ENCODE measurements at regions not wholly inside any gene's neighbourhood (a gene's known extent, or its start where the extent isn't known, plus 50 kb on each side); places are given as distances from the start of the nearest gene placed in this dataset.
"Not testable (repeated sequence)": the region's sequence is repeated elsewhere in the genome, so short reads cannot be mapped to it uniquely, and the experiment has no call there.

GRCh38 chr5:158521995-158522394, 577.7 kb downstream of the EBF1 start:
- DNase-seq (ENCODE audit: low read depth), result no peak

GRCh38 chr5:158519433-158520021, 580.2 kb downstream of the EBF1 start:
- no peak for DNase-seq (ENCODE audit: low read depth)

- DNase-seq (ENCODE audit: low read depth), result no peak
Measured at GRCh38 chr5:158516521-158516920, 583.2 kb downstream of the EBF1 start.

GRCh38 chr5:158514986-158515359, 584.7 kb downstream of the EBF1 start:
- no peak for DNase-seq (ENCODE audit: low read depth)

- no peak for DNase-seq (ENCODE audit: low read depth)
Measured at GRCh38 chr5:158514319-158514985, 585.3 kb downstream of the EBF1 start.

GRCh38 chr5:158513490-158514318, 586.0 kb downstream of the EBF1 start:
- no peak for DNase-seq (ENCODE audit: low read depth)

GRCh38 chr5:158511454-158511853, 588.3 kb downstream of the EBF1 start:
- DNase-seq (ENCODE audit: low read depth), result no peak

GRCh38 chr5:158510479-158510878, 589.2 kb downstream of the EBF1 start:
- DNase-seq (ENCODE audit: low read depth), result no peak

- DNase-seq (ENCODE audit: low read depth), result no peak
Measured at GRCh38 chr5:158506648-158507047, 593.1 kb downstream of the EBF1 start.

- DNase-seq (ENCODE audit: low read depth), result no peak
Measured at GRCh38 chr5:158502686-158503085, 597.0 kb downstream of the EBF1 start.

- DNase-seq (ENCODE audit: low read depth), result no peak
Measured at GRCh38 chr5:158499892-158500418, 599.8 kb downstream of the EBF1 start.

- DNase-seq (ENCODE audit: low read depth), result no peak
Measured at GRCh38 chr5:158499075-158499891, 600.4 kb downstream of the EBF1 start.

- no peak for DNase-seq (ENCODE audit: low read depth)
Measured at GRCh38 chr5:158496624-158497023, 603.1 kb downstream of the EBF1 start.

- no peak for DNase-seq (ENCODE audit: low read depth)
Measured at GRCh38 chr5:158494541-158494940, 605.2 kb downstream of the EBF1 start.

- not testable (repeated sequence) for DNase-seq (ENCODE audit: low read depth)
Measured at GRCh38 chr5:158494044-158494443, 605.7 kb downstream of the EBF1 start.

- peak; percentile 17 for DNase-seq (ENCODE audit: low read depth)
Measured at GRCh38 chr5:158492841-158493242, 606.9 kb downstream of the EBF1 start.

- DNase-seq (ENCODE audit: low read depth), result no peak
Measured at GRCh38 chr5:158492136-158492535, 607.6 kb downstream of the EBF1 start.

- DNase-seq (ENCODE audit: low read depth), result no peak
Measured at GRCh38 chr5:158487664-158488063, 612.1 kb downstream of the EBF1 start.

GRCh38 chr5:158487156-158487555, 612.6 kb downstream of the EBF1 start:
- no peak for DNase-seq (ENCODE audit: low read depth)

GRCh38 chr5:158486566-158486965, 613.1 kb downstream of the EBF1 start:
- no peak for DNase-seq (ENCODE audit: low read depth)

- no peak for DNase-seq (ENCODE audit: low read depth)
Measured at GRCh38 chr5:158485604-158486081, 614.1 kb downstream of the EBF1 start.

Measured in myocyte (in vitro differentiated cells).